Ovary (tissue), 3 donors: ENCODE measurements at regions not wholly inside any gene's neighbourhood (a gene's known extent, or its start where the extent isn't known, plus 50 kb on each side); places are given as distances from the start of the nearest gene placed in this dataset.

ENCODE experiments used
- POLR2A ChIP-seq: fragments of 450-650 bp; IDR thresholded peaks from one replicate; pipeline ENCODE4 v1.6.1; 2017; ENCODE audit warnings: antibody characterized with exemption, mild to moderate bottlenecking, moderate library complexity
- TF ChIP-seq, protein P1 (sequence below), 3 donors: fragments of 450-650 bp in 2 of 3; fragments of 200-600 bp in 1 of 3; IDR thresholded peaks; one replicate each; pipeline versions ENCODE4 v1.5.1 to v1.8.0; 2016 to 2022; ENCODE audit warnings: antibody characterized with exemption in 3 of 3, mild to moderate bottlenecking in 1 of 3
- donor health status: DM: no; HTN: no; CAD: no.

DNA sequence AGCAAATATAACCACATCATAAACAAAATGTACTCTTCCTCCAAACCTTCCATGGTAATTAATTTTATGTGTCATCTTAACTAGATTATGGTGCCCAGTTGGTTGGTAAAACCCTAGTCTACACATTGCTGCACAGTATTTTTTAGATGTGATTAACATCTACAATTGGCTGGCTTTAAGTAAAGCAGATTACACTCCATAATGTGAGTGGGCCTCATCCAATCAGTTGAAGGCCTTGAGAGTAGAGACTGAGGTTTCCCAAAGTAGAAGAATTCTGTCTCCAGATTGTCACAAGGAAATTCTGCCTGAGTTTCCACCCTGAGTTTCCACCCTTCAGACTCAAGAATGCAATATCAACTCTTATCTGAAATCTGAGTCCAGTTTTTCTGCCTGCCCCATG is 128.4 kb upstream of the USP25 start:
- TF ChIP-seq POLR2A: no peak
- TF ChIP-seq, protein P1, sequence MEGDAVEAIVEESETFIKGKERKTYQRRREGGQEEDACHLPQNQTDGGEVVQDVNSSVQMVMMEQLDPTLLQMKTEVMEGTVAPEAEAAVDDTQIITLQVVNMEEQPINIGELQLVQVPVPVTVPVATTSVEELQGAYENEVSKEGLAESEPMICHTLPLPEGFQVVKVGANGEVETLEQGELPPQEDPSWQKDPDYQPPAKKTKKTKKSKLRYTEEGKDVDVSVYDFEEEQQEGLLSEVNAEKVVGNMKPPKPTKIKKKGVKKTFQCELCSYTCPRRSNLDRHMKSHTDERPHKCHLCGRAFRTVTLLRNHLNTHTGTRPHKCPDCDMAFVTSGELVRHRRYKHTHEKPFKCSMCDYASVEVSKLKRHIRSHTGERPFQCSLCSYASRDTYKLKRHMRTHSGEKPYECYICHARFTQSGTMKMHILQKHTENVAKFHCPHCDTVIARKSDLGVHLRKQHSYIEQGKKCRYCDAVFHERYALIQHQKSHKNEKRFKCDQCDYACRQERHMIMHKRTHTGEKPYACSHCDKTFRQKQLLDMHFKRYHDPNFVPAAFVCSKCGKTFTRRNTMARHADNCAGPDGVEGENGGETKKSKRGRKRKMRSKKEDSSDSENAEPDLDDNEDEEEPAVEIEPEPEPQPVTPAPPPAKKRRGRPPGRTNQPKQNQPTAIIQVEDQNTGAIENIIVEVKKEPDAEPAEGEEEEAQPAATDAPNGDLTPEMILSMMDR (IDR thresholded peaks at IDR 0.05): no peak
